ENCODE measurements at regions not wholly inside any gene's neighbourhood (a gene's known extent, or its start where the extent isn't known, plus 50 kb on each side); places are given as distances from the start of the nearest gene placed in this dataset.

- ATAC-seq (no peak), DNase-seq (no peak)
- no peaks in the 10 kb centered on the region for H3K9me3 ChIP-seq
- intact Hi-C loops (cut with DNase I) = no loop called here
- no peak overlapping the region for H3K27ac ChIP-seq
- no peaks in the 10 kb centered on the region for H3K4me1 ChIP-seq
- H3K4me3 ChIP-seq = no peak overlapping the region
- TF ChIP-seq POLR2A (IDR thresholded peaks at IDR 0.05) (no peak), CTCF (IDR thresholded peaks at IDR 0.05) (no peak)
- no peaks in the 10 kb centered on the region for H3K36me3 ChIP-seq (replicated peaks in 1 of 2; ENCODE audit: insufficient read depth in 1 of 2, low read depth in 2 of 2)
- WGBS, 2 donors = 68 to 76% methylated on average over 5 of the region's 5 CpGs
- H3K27me3 ChIP-seq = no peaks in the 10 kb centered on the region
Measured at GRCh38 chr5:82827651-82828050, 249.5 kb downstream of the TMEM167A start.

GRCh38 chr5:82822634-82822927, 254.6 kb downstream of the TMEM167A start:
- DNase-seq = no peak
- H3K4me3 ChIP-seq = no peak overlapping the region
- ATAC-seq = no peak
- no peak overlapping the region for H3K27ac ChIP-seq
- 70 to 84% methylated on average over 4 of the region's 4 CpGs for WGBS, 2 donors
- H3K4me1 ChIP-seq = no peaks in the 10 kb centered on the region
- intact Hi-C loops (cut with DNase I) = no loop called here
- no peaks in the 10 kb centered on the region for H3K36me3 ChIP-seq (replicated peaks in 1 of 2; ENCODE audit: insufficient read depth in 1 of 2, low read depth in 2 of 2)
- no peaks in the 10 kb centered on the region for H3K9me3 ChIP-seq
- no peaks in the 10 kb centered on the region for H3K27me3 ChIP-seq
- TF ChIP-seq CTCF (IDR thresholded peaks at IDR 0.05) (no peak), POLR2A (IDR thresholded peaks at IDR 0.05) (no peak)

- Histone ChIP-seq H3K27me3 (no peaks in the 10 kb centered on the region), H3K4me3 (no peak overlapping the region), H3K4me1 (no peaks in the 10 kb centered on the region), H3K36me3 (replicated peaks in 1 of 2; ENCODE audit: insufficient read depth in 1 of 2, low read depth in 2 of 2) (no peaks in the 10 kb centered on the region), H3K27ac (no peak overlapping the region), H3K9me3 (no peaks in the 10 kb centered on the region)
- TF ChIP-seq POLR2A (IDR thresholded peaks at IDR 0.05) (no peak), CTCF (IDR thresholded peaks at IDR 0.05) (no peak)
- ATAC-seq = no peak
- intact Hi-C loops (cut with DNase I) = no loop called here
- 79 to 97% methylated on average over 3 of the region's 3 CpGs for WGBS, 2 donors
- no peak for DNase-seq
Measured at GRCh38 chr5:82821846-82822633, 255.2 kb downstream of the TMEM167A start.

- H3K9me3 ChIP-seq = no peaks in the 10 kb centered on the region
- ATAC-seq = no peak
- no peak overlapping the region for H3K27ac ChIP-seq
Measured at GRCh38 chr5:82820961-82821845, 256.0 kb downstream of the TMEM167A start.

More at GRCh38 chr5:82820961-82821845, 256.0 kb downstream of the TMEM167A start:
- intact Hi-C loops (cut with DNase I) = no loop called here
- WGBS, 2 donors = 60 to 71% methylated on average over 10 of the region's 10 CpGs
- H3K4me1 ChIP-seq = no peaks in the 10 kb centered on the region
- no peaks in the 10 kb centered on the region for H3K36me3 ChIP-seq (replicated peaks in 1 of 2; ENCODE audit: insufficient read depth in 1 of 2, low read depth in 2 of 2)
- no peaks in the 10 kb centered on the region for H3K27me3 ChIP-seq
- no peak for TF ChIP-seq POLR2A (IDR thresholded peaks at IDR 0.05)
- no peak for TF ChIP-seq CTCF (IDR thresholded peaks at IDR 0.05)
- DNase-seq = no peak
- H3K4me3 ChIP-seq = no peak overlapping the region

Measured in body of pancreas (tissue), 4 donors.